ENCODE measurements at regions not wholly inside any gene's neighbourhood (a gene's known extent, or its start where the extent isn't known, plus 50 kb on each side); places are given as distances from the start of the nearest gene placed in this dataset.

DNA sequence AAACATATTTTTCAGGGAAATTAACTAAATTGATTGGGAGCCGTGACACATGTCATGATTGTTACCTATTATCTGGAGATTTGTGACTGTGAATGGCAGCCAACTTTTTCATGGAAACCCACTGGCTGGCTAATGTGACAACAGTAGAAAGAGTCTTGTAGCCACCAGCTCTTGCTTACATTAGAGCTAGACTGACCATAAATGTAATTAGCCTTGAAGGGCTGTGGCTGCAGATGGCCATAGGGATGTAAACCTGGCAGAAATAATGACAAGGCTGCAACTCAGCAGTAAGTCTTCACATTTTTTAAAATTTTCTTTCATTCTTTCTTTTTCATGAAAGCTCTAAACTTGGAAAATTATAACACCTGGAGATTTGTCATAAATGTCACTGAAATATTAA, 168.2 kb upstream of the ROBO2 start:
- CTCF ChIA-PET: no interaction called here
- no peaks in the 10 kb centered on the region for H3K9me3 ChIP-seq
- WGBS (ENCODE audit: insufficient coverage): no CpG with 5 or more reads among the region's 1 CpG
- H3K9me3 Mint-ChIP-seq: peaks cover 8 to 25% (median 15%) of the 10 kb centered on the region in 3 donors
- no peak overlapping the region for H3K27ac Mint-ChIP-seq
- H3K27me3 Mint-ChIP-seq: no peaks in the 10 kb centered on the region
- H3K27me3 ChIP-seq (replicated peaks in 1 of 2; ENCODE audit: control insufficient read depth in 2 of 2, extremely low read depth in 1 of 2, insufficient read depth in 2 of 2, low read length in 1 of 2): no peaks in the 10 kb centered on the region
- POLR2A ChIA-PET: interaction anchor here in 1 of 2 donors (0.6 kb wide), 1 partner anchor 13 kb away, joined by 3 read pairs; no protein-coding TSS in a partner anchor
- ATAC-seq (replicated peaks in 1 of 4) (no peak), DNase-seq (no peak)
- H3K36me3 Mint-ChIP-seq: no peaks in the 10 kb centered on the region
- no peak overlapping the region for H3K4me3 ChIP-seq (ENCODE audit: control insufficient read depth in 1 of 2, extremely low read depth in 1 of 2, low read length in 1 of 2)
- H3K36me3 ChIP-seq (ENCODE audit: control insufficient read depth in 2 of 2, extremely low read depth in 1 of 2, insufficient read depth in 1 of 2, low read length in 1 of 2): no peaks in the 10 kb centered on the region
- no peaks in the 10 kb centered on the region for H3K4me1 Mint-ChIP-seq
- H3K4me1 ChIP-seq (ENCODE audit: control insufficient read depth in 1 of 2, extremely low read depth in 1 of 2, insufficient read depth in 2 of 2, low read length in 2 of 2): no peaks in the 10 kb centered on the region
- H3K27ac ChIP-seq (ENCODE audit: low read length): no peak overlapping the region
- no peak overlapping the region for H3K4me3 Mint-ChIP-seq

DNA sequence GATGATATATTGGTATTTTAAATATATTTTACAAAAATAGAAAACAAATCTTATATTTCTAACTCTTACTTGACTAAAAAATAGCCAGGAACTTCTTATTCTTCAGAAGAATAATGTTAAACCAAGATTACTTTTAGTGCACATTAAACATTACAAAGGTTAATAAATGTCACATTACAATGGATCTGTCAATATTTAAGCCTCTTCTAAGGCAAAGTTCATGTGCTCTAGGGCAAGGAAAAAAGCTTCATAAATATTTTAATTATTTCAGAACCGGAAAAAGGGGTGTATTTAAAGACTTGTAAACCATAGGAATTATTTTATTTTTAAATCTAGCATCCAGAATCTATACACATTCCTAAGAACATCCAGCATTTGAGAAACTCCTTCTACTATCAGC, 166.9 kb upstream of the ROBO2 start:
- no CpG with 5 or more reads among the region's 1 CpG for WGBS (ENCODE audit: insufficient coverage)
- CTCF ChIA-PET: no interaction called here
- no peak for ATAC-seq (replicated peaks in 1 of 4)

DNA sequence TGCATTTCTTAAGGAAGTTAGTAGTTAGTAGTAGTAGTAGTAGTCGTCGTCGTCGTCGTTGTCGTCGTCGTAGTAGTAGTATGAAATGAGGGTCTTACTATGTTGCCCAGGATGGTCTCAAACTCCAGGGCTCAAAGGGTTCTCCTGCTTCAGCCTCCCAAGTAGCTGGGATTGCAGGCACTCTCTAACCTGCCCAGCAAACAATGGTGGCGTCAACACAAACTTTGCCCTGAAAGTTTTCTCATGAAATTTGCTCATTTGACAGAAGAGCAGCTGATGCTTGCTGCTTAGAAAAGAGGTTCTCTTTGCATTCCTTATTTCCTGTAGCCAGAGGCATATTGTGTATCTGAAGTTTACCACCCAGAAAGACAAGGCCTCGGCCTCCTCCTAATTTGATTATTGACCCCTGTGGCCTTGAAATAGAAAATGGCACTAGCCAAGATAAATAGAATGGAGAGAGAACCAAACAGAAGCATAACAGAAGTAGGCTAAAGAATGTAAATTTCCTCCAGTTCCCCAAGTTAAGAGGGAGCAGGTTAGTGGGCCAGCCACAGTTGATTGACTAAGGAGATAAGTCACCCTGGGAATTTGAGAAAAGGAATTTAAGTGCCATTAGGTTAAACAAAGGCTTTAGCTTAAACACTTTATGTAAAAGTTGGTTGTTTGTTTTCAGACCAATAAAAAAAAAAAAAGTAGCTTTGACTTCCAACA, 166.2 kb upstream of the ROBO2 start:
- no peak for DNase-seq
- H3K36me3 ChIP-seq (ENCODE audit: control insufficient read depth in 2 of 2, extremely low read depth in 1 of 2, insufficient read depth in 1 of 2, low read length in 1 of 2): no peaks in the 10 kb centered on the region
- no peaks in the 10 kb centered on the region for H3K27me3 ChIP-seq (replicated peaks in 1 of 2; ENCODE audit: control insufficient read depth in 2 of 2, extremely low read depth in 1 of 2, insufficient read depth in 2 of 2, low read length in 1 of 2)
- H3K4me3 ChIP-seq (ENCODE audit: control insufficient read depth in 1 of 2, extremely low read depth in 1 of 2, low read length in 1 of 2): no peak overlapping the region
- no peaks in the 10 kb centered on the region for H3K27me3 Mint-ChIP-seq
- H3K4me3 Mint-ChIP-seq: no peak overlapping the region
- no peaks in the 10 kb centered on the region for H3K4me1 ChIP-seq (ENCODE audit: control insufficient read depth in 1 of 2, extremely low read depth in 1 of 2, insufficient read depth in 2 of 2, low read length in 2 of 2)
- no peak for ATAC-seq (replicated peaks in 1 of 4)
- ChIA-PET POLR2A (no interaction called here), CTCF (no interaction called here)
- no peaks in the 10 kb centered on the region for H3K9me3 ChIP-seq
- H3K27ac ChIP-seq (ENCODE audit: low read length): no peak overlapping the region
- WGBS (ENCODE audit: insufficient coverage): no CpG with 5 or more reads among the region's 10 CpGs
- no peaks in the 10 kb centered on the region for H3K4me1 Mint-ChIP-seq
- peaks cover 8 to 23% (median 21%) of the 10 kb centered on the region in 3 donors for H3K9me3 Mint-ChIP-seq
- no peaks in the 10 kb centered on the region for H3K36me3 Mint-ChIP-seq
- no peak overlapping the region for H3K27ac Mint-ChIP-seq

More for the DNA sequence above, 166.9 kb upstream of the ROBO2 start:
- Histone ChIP-seq H3K4me1 (ENCODE audit: control insufficient read depth in 1 of 2, extremely low read depth in 1 of 2, insufficient read depth in 2 of 2, low read length in 2 of 2) (no peaks in the 10 kb centered on the region), H3K27me3 (replicated peaks in 1 of 2; ENCODE audit: control insufficient read depth in 2 of 2, extremely low read depth in 1 of 2, insufficient read depth in 2 of 2, low read length in 1 of 2) (no peaks in the 10 kb centered on the region), H3K9me3 (no peaks in the 10 kb centered on the region), H3K36me3 (ENCODE audit: control insufficient read depth in 2 of 2, extremely low read depth in 1 of 2, insufficient read depth in 1 of 2, low read length in 1 of 2) (no peaks in the 10 kb centered on the region), H3K4me3 (ENCODE audit: control insufficient read depth in 1 of 2, extremely low read depth in 1 of 2, low read length in 1 of 2) (no peak overlapping the region), H3K27ac (ENCODE audit: low read length) (no peak overlapping the region)
- H3K4me3 Mint-ChIP-seq: no peak overlapping the region
- no peaks in the 10 kb centered on the region for H3K27me3 Mint-ChIP-seq
- H3K36me3 Mint-ChIP-seq: no peaks in the 10 kb centered on the region
- no peak overlapping the region for H3K27ac Mint-ChIP-seq
- peaks cover 8 to 26% (median 22%) of the 10 kb centered on the region in 3 donors for H3K9me3 Mint-ChIP-seq
- H3K4me1 Mint-ChIP-seq: no peaks in the 10 kb centered on the region
- POLR2A ChIA-PET: no interaction called here
- no peak for DNase-seq

DNA sequence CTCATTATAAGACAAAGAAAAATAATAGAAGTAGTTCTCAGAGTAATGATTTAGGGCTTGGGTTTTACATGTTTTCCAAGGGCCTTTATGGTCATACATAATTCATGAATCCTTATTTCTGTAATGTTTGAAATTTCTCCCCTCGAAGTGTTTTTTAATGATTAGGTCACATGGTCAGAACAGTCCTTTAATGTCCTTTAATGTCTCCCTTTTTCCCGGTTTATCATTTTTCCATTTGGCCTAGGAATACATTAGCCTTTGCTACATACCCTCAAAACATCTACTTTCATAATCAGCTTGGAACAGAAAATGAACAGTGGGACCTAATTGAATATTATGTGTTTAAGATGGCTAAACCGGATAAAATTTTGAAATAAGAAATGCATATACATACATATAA, 159.9 kb upstream of the ROBO2 start:
- no peak overlapping the region for H3K27ac ChIP-seq (ENCODE audit: low read length)
- ChIA-PET CTCF (no interaction called here), POLR2A (no interaction called here)
- H3K9me3 Mint-ChIP-seq: peaks cover 7 to 16% (median 11%) of the 10 kb centered on the region in 3 donors
- H3K4me1 ChIP-seq (ENCODE audit: control insufficient read depth in 1 of 2, extremely low read depth in 1 of 2, insufficient read depth in 2 of 2, low read length in 2 of 2): no peaks in the 10 kb centered on the region
- ATAC-seq (replicated peaks in 1 of 4) (no peak), DNase-seq (no peak)
- H3K9me3 ChIP-seq: no peaks in the 10 kb centered on the region
- H3K27me3 ChIP-seq (replicated peaks in 1 of 2; ENCODE audit: control insufficient read depth in 2 of 2, extremely low read depth in 1 of 2, insufficient read depth in 2 of 2, low read length in 1 of 2): no peaks in the 10 kb centered on the region
- H3K4me3 ChIP-seq (ENCODE audit: control insufficient read depth in 1 of 2, extremely low read depth in 1 of 2, low read length in 1 of 2): no peak overlapping the region
- no peaks in the 10 kb centered on the region for H3K4me1 Mint-ChIP-seq
- no peaks in the 10 kb centered on the region for H3K36me3 Mint-ChIP-seq
- no peaks in the 10 kb centered on the region for H3K27me3 Mint-ChIP-seq
- no peaks in the 10 kb centered on the region for H3K36me3 ChIP-seq (ENCODE audit: control insufficient read depth in 2 of 2, extremely low read depth in 1 of 2, insufficient read depth in 1 of 2, low read length in 1 of 2)
- H3K27ac Mint-ChIP-seq: no peak overlapping the region
- no peak overlapping the region for H3K4me3 Mint-ChIP-seq
- WGBS (ENCODE audit: insufficient coverage): no CpG with 5 or more reads among the region's 3 CpGs

DNA sequence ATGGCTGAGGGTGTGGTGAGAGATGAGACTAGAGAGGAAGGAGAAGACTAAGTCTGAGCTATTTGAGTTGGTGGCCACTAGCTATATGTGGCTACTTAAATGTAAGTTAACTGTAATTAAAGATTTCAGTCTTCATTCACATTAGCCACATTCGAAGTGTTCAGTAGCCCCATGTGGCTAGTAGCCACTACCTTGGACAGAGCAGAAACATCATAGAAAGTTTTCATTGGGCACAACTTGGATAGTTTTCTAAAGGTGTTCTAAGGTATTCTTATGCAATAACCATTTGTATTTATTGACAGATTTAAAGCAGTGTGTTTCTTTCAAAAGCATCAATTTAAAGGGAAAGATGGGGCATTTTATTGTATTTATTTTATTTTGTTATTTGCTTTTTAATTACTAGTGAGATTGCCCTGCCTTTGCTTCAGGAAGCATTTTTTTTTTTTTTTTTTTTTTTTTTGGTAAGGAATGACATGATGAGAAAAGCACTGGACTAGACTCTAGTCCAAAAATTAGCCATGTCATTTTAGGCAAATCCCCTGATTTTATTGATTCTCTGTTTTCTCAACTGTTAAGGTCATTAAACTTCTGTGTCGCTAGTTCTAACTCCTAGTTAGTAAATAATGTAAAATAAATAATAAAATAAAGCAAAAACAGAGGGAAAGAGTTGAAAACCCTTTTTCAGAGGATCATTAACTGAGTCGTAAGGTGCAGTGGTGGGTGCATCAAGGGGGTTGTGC, 153.0 kb upstream of the ROBO2 start:
- DNase-seq (no peak), ATAC-seq (replicated peaks in 1 of 4) (no peak)
- no peaks in the 10 kb centered on the region for H3K36me3 Mint-ChIP-seq
- no peak overlapping the region for H3K27ac Mint-ChIP-seq
- ChIA-PET POLR2A (interaction anchor here in 1 of 2 donors (0.6 kb wide), 1 partner anchor 75 kb away, joined by 4 read pairs; no protein-coding TSS in a partner anchor), CTCF (no interaction called here)
- Histone ChIP-seq H3K9me3 (no peaks in the 10 kb centered on the region), H3K4me1 (ENCODE audit: control insufficient read depth in 1 of 2, extremely low read depth in 1 of 2, insufficient read depth in 2 of 2, low read length in 2 of 2) (no peaks in the 10 kb centered on the region), H3K36me3 (ENCODE audit: control insufficient read depth in 2 of 2, extremely low read depth in 1 of 2, insufficient read depth in 1 of 2, low read length in 1 of 2) (no peaks in the 10 kb centered on the region), H3K27ac (ENCODE audit: low read length) (no peak overlapping the region), H3K27me3 (replicated peaks in 1 of 2; ENCODE audit: control insufficient read depth in 2 of 2, extremely low read depth in 1 of 2, insufficient read depth in 2 of 2, low read length in 1 of 2) (no peaks in the 10 kb centered on the region), H3K4me3 (ENCODE audit: control insufficient read depth in 1 of 2, extremely low read depth in 1 of 2, low read length in 1 of 2) (no peak overlapping the region)
- no peaks in the 10 kb centered on the region for H3K27me3 Mint-ChIP-seq
- H3K4me1 Mint-ChIP-seq: no peaks in the 10 kb centered on the region
- H3K4me3 Mint-ChIP-seq: no peak overlapping the region
- H3K9me3 Mint-ChIP-seq: peaks cover under 1 to 13% (median 8%) of the 10 kb centered on the region in 3 donors
- no CpG with 5 or more reads among the region's 3 CpGs for WGBS (ENCODE audit: insufficient coverage)

DNA sequence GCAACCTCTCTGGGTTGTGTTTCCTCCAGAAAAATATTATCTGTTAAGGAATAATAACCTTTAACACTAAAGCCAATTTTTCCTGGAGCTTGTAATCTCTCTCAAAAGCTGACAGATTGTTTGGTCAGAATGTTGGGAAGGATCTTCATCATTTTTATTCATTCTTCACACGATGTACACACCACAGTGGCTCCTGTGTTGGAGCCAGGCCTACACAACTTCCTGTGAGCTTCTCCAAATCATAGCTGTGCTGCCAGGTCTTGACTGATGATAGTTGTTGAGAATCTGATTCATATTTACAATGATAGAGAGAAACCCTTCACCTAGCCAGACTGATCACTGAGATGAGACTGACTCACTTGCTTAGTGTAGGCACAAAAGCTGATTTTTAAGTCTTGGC, 151.0 kb upstream of the ROBO2 start:
- no peak for DNase-seq
- CTCF ChIA-PET: no interaction called here
- no CpG with 5 or more reads among the region's 1 CpG for WGBS (ENCODE audit: insufficient coverage)

More for the DNA sequence above, 151.0 kb upstream of the ROBO2 start:
- peaks cover 0 to 11% (median 6%) of the 10 kb centered on the region in 3 donors for H3K9me3 Mint-ChIP-seq
- no peaks in the 10 kb centered on the region for H3K27me3 Mint-ChIP-seq
- no peak overlapping the region for H3K27ac ChIP-seq (ENCODE audit: low read length)
- H3K27me3 ChIP-seq (replicated peaks in 1 of 2; ENCODE audit: control insufficient read depth in 2 of 2, extremely low read depth in 1 of 2, insufficient read depth in 2 of 2, low read length in 1 of 2): no peaks in the 10 kb centered on the region
- no peaks in the 10 kb centered on the region for H3K9me3 ChIP-seq
- no peak overlapping the region for H3K4me3 Mint-ChIP-seq
- H3K27ac Mint-ChIP-seq: no peak overlapping the region
- no peaks in the 10 kb centered on the region for H3K36me3 Mint-ChIP-seq
- no peak overlapping the region for H3K4me3 ChIP-seq (ENCODE audit: control insufficient read depth in 1 of 2, extremely low read depth in 1 of 2, low read length in 1 of 2)
- no peaks in the 10 kb centered on the region for H3K36me3 ChIP-seq (ENCODE audit: control insufficient read depth in 2 of 2, extremely low read depth in 1 of 2, insufficient read depth in 1 of 2, low read length in 1 of 2)
- no peaks in the 10 kb centered on the region for H3K4me1 ChIP-seq (ENCODE audit: control insufficient read depth in 1 of 2, extremely low read depth in 1 of 2, insufficient read depth in 2 of 2, low read length in 2 of 2)
- ATAC-seq (replicated peaks in 1 of 4): no peak
- no peaks in the 10 kb centered on the region for H3K4me1 Mint-ChIP-seq
- POLR2A ChIA-PET: no interaction called here
